ENCODE measurements at regions not wholly inside any gene's neighbourhood (a gene's known extent, or its start where the extent isn't known, plus 50 kb on each side); places are given as distances from the start of the nearest gene placed in this dataset.

- TF ChIP-seq ZNF462 (CRISPR knock-in tag; IDR thresholded peaks at IDR 0.05) = no peak
- TF ChIP-seq STAT1 (IDR thresholded peaks at IDR 0.05; ENCODE audit: unreplicated experiment) = no peak
Observed at GRCh38 chr17:71068408-71068750, 899.0 kb downstream of the KCNJ2 start (continued).

- Mint-ChIP-seq H3K9me3 (no peaks in the 10 kb centered on the region), H3K27ac (no peak overlapping the region), H3K27me3 (ENCODE audit: insufficient read depth, low read depth, poor library complexity) (peaks cover 3% of the 10 kb centered on the region), H3K4me3 (no peak overlapping the region), H3K36me3 (ENCODE audit: low read depth) (no peaks in the 10 kb centered on the region), H3K4me1 (peaks cover 8% of the 10 kb centered on the region)
- no peaks in the 10 kb centered on the region for H3K4me1 ChIP-seq (ENCODE audit: insufficient read depth)
- no peaks in the 10 kb centered on the region for H3K27me3 ChIP-seq (ENCODE audit: insufficient read depth)
- no peaks in the 10 kb centered on the region for H3K79me2 ChIP-seq (replicated peaks; ENCODE audit: insufficient read depth)
- no peaks in the 10 kb centered on the region for H3F3A ChIP-seq (replicated peaks; ENCODE audit: low read depth)
- H3K36me3 ChIP-seq (ENCODE audit: insufficient read depth) = no peaks in the 10 kb centered on the region
- ATAC-seq = no peak
- H3K9me2 ChIP-seq (ENCODE audit: insufficient read depth) = no peaks in the 10 kb centered on the region
- TF ChIP-seq REST (IDR thresholded peaks at IDR 0.05; ENCODE audit: unreplicated experiment) (no peak), EZH2 (IDR thresholded peaks at IDR 0.05; ENCODE audit: low read depth, unreplicated experiment) (no peak), ZNF331 (CRISPR knock-in tag; IDR thresholded peaks at IDR 0.05; ENCODE audit: low read depth) (no peak), ZNF114 (CRISPR knock-in tag; IDR thresholded peaks at IDR 0.05) (no peak), EZH2phosphoT487 (IDR thresholded peaks at IDR 0.05; ENCODE audit: unreplicated experiment) (no peak), NANOG (IDR thresholded peaks at IDR 0.05; ENCODE audit: borderline replicate concordance) (no peak)
- no peaks in the 10 kb centered on the region for H4K20me1 ChIP-seq (replicated peaks; ENCODE audit: insufficient read depth)
- H2AFZ ChIP-seq = no peak overlapping the region
- DNase-seq (ENCODE audit: low spot score) = no peak
- no peak overlapping the region for H3K4me3 ChIP-seq
- no peak overlapping the region for H3K27ac ChIP-seq (ENCODE audit: low read depth)
- H3K4me2 ChIP-seq = no peak overlapping the region
Observed at GRCh38 chr17:71071041-71071440, 901.7 kb downstream of the KCNJ2 start.

Data from GM23338 (cell line).